Stromal cell of bone marrow (primary cell): ENCODE measurements at regions not wholly inside any gene's neighbourhood (a gene's known extent, or its start where the extent isn't known, plus 50 kb on each side); places are given as distances from the start of the nearest gene placed in this dataset.
"Not testable (repeated sequence)": the region's sequence is repeated elsewhere in the genome, so short reads cannot be mapped to it uniquely, and the experiment has no call there.

Source experiments
- DNase-seq: peaks from one replicate; pipeline ENCODE4 v3.0.0-alpha.2; 2012; ENCODE audit warnings: low read depth

DNA sequence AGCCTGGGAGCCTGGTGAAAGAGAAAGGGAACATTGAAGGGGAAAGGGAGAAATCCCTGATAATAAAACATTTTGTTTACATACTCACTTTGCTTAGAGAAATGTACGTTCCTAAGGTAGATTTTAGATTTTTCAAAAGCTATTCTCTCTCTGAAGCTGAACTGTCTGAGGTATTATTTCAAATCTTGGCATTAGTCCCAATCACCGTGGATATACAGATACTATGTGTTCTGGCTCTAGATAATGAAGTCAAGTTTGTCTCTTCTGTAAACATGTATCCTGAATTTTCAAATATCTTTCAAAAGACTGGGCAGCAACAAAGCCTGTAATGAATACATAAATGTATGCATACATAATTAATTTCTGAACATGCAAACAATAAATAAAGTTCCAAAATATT lies 1104.2 kb upstream of the FAM98A start:
- DNase-seq = no peak

DNA sequence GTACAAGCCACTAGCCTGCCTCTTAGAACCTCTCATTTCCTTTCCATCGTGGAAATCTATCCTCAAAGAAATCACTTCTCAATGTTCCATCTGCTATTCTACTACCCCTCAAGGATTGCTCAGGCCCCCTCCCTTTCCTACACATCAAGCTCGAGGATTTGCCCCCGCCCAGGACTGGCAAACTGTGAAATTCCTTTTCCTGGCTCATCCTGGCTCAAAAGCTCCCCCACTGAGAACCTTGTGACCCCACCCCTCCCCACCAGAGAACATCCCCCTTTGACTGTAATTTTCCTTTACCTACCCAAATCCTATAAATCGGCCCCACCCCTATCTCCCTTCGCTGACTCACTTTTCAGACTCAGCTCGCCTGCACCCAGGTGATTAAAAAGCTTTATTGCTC lies 1103.3 kb upstream of the FAM98A start:
- not testable (repeated sequence) for DNase-seq

DNA sequence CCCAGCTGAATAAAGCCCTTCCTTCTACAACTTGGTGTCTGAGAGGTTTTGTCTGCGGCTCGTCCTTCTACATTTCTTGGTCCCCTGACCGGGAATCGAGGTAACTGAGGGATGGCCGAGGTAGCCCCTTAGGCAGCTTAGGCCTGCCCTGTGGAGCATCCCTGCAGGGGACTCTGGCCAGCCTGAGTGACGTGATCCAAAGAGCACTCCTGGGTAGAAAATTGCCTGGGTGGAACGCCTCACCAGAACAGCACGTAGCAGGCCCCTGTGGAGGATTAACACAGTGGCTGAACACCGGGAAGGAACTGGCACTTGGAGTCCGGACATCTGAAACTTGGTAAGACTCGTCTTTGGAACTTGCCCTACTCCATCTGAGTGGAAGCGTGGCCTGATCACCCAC lies 1078.5 kb upstream of the FAM98A start:
- not testable (repeated sequence) for DNase-seq

DNA sequence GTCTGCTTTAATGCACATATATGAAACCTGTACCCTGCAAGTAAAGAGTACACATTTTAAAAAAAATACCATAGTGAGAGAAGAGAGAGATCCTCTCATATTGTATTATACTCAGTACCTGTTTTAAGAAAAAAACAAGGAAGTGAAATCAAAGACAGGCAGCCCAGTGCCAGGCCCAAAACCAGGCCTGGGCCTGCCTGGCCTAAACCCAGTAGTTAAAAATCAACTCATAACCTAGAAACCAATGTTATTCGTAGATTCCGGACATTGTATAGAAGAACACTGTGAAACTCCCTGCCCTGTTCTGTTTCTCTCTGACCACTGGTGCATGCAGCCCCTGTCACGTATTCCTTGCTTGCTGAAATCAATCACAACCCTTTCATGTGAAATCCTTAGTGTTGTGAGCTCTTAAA lies 1078.0 kb upstream of the FAM98A start:
- DNase-seq = not testable (repeated sequence)

DNA sequence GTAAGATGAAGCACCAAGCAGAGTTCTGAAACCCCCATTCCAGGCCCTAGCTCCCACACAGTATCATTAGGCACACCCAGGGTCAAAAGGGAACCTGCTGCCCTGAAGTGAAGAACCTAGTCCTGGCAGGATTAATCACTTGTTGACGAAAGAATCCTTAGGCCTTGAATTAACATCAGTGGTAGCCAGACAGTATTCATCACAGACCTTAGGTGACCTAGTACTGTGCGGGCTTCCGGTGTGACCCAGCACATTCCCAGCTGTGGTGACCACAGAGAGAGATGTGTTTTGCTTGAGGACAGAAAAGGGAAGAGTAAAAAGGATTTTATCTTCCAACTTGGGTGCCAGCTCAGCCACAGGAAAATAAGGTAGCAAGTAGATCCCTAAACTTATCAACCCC lies 1071.4 kb upstream of the FAM98A start:
- no peak for DNase-seq

DNA sequence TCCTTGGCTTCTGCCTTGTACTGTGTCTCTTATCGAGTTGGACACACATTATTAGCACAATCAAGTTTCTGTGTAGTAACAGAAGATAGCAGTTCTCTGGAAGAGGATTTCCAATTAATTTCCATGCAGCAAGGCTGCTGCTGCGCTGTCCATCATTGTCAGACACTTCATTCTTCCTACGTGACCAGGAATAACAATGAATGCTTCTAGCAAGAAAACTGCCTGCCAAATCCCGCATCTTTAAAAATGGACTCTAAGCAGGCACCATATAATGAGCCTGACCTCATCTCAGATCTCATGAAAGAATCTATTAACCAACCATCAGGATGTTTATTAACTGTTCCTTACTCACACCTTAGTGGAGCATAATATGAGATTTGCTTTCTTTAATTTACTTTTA lies 1067.7 kb upstream of the FAM98A start:
- DNase-seq = no peak

DNA sequence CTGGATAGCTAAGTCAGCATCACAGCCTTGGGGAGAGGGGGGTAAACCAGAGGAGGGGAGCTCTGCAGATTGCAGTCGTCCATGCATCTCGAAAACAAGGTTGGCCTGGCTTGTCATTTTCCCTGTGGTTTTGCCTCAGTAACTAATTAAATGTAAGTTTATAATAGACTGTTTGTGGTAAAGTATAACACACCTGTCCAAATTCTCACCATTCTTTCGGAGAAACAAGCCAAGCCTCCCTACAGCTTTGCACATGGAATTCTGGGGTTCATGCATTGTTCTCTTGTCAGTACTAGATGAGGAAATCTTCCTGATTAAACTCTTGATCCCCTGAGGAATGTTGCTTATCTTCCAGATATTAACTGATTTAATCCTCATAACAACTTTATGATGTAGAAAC lies 1065.2 kb upstream of the FAM98A start:
- DNase-seq = no peak

DNA sequence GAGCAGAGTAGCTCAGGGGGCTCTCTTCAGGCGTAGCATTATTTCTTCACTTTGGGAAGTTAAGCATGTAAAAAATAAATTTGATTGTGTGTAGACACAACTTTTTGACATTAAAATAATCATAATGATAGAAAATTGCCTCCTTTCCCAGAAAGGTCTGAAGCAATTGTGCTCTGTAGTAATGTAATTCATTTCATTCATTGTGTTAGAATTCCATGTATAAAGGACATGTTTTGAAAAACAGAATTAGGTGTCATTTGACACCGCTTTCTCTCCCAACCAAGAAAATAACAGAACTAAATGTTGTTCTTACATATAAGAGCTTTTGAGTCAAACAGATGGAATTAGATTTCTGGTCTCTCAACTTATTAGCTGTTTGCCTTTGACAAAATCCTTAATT lies 1064.2 kb upstream of the FAM98A start:
- no peak for DNase-seq

DNA sequence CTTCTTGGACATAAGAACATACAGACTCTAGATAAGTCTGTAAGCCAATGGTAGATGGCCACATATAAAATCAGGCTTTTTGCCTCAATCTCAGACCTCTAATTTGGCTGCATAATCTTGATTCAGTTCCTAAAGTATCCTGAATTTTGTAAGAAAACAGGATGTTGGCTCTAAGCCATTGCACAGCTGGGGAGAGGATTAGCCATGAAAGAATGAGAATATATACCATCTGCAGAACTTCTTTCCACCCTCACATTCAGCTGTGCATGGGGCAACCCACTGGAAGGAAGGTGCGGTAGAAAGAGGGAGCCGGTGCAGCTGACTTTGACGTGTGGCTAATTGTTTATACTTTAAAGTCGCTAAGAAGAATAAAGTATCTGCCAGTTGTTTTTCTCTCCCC lies 1061.6 kb upstream of the FAM98A start:
- no peak for DNase-seq

DNA sequence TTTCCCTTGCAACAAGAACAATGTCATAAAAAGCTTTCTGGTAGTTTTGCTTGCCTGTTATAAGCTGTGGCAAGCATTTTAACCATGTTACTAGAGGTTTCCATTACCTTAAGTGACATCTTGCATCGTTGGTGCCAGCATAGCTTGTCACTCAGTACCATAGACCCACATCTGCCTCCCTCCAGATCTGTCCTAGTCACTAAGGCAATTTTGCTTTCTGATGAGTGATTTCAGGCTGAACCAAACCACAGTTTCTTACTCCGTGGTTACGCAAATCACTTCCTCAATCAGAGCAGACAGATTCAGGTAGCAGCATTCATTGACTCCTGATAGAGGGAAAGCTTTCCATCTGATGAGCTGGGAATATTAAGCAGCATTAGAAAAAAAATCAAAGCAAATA lies 1057.5 kb upstream of the FAM98A start:
- DNase-seq = no peak

DNA sequence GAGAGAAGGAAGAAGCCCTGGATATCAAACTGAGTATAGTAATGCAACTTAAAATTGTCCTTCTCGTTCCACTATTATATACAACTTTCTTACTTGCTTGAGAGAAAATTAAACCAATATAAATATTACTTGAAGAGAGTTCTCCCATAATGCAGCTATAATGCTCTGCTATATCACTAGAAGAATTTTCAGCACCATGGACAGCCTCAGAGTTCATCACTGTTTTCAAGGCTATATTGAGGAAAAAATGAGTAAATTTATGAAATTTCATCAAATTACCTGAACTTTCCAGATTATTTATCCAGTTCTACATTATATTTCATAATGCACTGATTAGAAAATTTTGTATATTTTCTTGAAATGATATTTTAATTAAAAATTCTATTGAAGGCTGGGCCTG lies 1053.5 kb upstream of the FAM98A start:
- DNase-seq = no peak

DNA sequence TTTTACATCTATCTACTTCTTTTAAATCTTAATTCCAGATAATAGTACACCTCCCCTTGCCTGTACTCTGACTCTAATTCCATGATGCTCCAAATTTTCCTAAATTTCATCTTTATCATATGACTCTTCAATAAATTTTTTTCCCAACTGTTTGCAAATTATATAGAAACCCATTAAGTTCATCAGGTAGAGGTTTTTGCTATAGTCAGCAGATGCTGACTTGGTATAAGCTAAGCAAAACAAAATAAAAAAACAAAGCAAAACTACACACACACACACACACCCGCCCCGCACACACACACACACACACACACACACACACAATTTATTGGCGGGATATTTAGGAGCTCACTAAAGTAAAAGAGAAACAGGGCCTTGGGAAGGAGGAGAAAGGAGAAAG lies 1047.8 kb upstream of the FAM98A start:
- DNase-seq = no peak

DNA sequence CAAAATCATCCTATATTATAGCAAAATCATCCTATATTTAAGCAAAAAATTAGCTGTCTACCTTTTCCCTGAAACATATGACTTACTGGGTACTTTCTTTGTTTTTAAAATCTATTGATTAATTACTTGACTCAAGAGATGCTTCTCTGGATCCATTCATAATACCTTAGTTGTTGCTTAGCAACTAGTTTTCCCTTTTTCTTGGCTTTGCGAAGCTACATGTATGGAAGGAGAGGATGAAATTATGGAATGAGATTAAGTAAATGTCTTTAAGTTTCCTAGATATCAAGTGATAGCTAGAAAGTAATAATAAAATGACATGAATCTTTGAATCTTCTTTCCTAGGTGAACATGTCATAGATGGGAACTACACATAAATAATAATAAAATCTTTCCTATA lies 1033.2 kb upstream of the FAM98A start:
- DNase-seq = no peak

DNA sequence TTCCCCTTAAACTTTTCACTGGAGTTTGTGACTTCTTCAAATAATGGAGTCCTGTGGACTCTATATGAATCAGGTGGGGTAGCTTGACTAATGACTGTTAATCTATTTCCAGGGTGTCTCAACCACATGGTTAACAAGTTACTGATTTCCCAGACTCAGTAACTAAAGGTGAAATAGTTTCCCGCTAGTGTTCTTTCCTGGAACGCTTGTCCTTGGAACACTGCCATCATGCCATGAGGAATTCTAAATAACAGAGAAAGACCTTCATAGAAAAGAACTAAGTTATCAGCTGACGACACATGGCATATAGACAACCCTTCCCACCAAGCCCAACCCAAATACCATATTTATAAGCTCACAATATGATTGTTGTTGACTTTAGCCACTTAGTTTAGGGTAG lies 1027.9 kb upstream of the FAM98A start:
- DNase-seq = no peak

DNA sequence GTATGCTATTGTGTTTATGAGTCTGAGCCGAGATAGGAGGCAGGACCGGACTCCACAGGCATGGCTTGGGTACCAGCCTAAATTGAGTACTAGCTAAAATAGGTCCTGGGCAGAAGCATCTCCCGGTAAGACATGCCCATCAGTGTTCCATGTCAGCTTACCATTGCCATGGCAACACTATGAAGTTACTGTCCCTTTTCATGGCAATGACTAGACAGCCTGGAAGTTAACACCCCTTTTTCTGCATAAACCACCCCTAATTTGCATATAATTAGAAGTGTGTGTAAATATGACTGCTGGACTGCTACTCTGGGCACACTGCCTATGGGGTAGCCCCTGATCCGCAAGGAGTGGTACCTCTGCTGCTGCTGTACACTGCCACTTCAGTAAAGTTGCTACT lies 1005.1 kb upstream of the FAM98A start:
- DNase-seq = no peak

DNA sequence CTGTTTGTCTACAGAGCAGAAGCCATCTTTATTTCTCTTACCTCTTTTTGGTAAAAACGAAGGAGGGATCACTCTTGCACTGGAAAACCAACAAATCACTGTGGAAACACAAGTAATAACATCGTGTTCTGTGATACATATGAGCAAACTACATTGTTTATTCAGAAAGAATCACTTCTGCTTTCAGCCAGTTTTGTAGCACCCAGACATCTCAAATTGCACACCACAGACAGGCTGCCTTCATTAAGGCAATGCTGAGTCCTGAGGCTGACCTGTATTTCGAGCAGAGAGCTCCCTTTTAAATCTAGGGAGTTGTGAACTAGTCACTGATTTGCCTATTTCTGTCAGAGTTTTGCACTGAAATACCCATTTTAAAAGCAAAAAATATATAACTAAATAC lies 1003.2 kb upstream of the FAM98A start:
- DNase-seq = no peak

DNA sequence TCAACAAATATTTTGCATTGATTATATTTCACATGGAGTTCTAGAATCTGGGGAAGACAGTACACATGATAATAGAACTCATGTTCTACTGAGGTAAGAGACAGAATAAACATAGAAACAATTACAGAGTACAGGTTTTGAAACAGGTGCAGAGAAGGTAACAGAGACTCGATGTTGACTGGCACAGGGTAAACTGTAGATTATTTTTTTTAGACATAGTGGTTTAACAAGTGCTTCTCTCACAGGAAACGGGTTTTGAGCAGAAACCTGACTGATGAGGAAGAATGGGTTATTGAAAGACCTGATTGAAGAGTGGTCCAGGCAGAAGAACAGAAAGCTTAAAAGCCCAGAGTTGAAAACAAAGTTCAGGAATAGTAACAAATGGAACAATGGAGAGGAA lies 1002.5 kb upstream of the FAM98A start:
- DNase-seq = no peak

DNA sequence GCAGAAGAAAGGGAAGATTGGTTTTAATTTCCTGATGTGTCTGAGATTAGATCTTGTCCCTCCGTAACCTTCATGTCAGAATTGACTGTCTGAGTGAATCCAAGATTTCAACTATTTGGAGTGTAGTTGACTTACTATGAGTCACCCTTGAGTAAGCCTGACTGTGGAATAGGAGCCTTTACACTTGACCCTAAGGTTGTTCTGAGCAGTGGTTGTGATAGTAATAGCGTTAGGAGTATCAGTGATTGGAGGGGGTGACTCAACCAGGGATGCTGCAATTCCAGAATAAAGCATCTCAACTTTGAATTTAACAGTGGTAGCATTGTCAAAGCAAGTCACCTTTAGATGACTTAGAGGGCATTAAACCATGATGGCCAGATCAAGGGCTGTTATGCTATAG lies 979.5 kb upstream of the FAM98A start:
- no peak for DNase-seq

DNA sequence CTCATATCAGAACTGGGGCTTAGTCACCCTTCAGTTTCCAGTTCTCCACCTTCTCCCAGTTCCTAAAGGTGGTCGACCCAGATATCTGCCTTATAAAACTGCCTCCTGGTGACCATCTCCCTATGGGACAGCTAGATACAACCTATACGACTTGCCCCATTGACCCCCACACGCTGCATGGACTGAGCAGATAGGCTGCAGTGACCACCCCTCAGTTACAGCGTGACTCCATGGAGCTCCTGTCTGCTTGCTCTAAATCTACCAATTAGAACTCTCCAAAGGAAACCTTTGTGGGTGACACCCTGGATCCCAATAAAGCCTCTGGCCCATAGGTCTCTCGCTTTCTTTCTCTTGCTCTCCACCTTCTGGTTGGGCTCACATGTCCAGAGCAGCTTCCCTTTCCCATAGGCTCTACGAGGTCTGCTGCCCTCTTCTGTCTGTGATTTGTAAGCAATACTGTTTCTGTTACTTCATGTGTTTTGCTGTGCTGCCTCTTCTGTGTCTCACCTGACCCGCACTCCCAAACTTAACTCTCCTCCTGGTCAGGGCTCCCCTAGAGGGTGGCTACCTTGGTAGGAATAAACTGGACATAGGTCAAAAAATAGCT lies 971.3 kb upstream of the FAM98A start:
- DNase-seq = no peak

DNA sequence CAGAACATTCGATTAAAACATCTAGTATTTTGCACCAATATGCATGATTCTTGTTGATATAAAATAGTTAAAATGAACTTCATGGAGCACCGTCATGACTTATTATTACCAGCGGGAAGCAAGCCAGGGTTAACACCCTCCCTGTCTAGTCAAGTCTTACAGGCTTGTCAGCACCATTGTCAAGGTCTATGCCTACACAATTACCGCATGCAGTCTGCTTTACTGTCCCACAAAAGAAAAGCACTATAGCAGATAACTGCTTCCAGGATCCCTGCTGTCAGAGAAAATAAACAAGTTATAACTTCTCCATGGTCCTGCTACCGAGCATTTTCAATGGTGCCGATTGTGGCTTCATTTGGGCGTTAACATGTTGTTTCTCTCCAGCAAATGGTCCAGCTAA lies 968.0 kb upstream of the FAM98A start:
- DNase-seq = no peak

DNA sequence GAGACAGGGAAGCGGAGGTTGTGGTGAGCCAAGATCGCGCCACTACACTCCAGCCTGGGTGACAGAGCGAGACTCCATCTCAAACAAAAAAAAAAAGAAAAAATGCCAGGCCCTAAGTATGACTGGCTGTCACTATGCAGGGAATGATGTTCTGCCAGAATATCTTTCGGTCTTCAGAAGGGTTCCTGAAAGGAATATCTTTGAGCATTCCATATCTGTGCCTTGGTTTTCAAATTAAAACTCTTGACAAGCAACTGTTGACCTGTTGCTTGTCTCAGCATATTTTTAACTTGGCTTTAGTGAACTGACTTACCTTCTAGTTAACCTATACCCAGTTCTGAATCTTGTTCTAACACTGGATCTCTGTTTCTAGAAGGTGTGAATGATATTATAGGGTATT lies 953.2 kb upstream of the FAM98A start:
- no peak for DNase-seq

DNA sequence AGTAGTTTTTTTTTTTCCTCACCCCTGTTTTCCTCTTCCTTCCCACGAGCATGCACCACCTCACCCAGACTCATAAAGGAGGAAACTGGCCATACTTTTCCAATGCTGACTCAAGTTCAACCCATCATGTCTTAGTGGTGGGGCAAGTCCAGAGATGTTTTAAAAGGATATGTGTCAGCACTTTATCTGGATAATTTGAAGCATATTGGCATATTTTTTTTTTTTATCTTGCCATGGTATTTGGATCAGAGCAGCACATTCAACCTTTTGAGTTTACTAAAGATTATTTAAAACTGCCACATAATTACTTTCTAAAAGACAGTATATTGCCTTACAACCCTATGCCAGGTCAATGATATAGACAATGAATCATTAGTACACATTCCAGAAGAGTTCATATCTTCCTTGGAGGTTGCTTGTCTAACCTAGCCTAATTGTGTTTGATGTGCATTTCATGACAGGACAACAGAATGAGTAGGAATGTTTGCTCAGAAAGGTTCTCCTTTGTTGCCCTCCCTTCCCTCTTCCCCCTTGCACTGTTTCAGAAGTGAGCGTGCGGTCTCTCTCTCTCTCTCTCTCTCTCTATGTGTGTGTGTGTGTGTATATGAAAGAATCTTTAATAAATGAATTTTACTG lies 950.7 kb upstream of the FAM98A start:
- no peak for DNase-seq

DNA sequence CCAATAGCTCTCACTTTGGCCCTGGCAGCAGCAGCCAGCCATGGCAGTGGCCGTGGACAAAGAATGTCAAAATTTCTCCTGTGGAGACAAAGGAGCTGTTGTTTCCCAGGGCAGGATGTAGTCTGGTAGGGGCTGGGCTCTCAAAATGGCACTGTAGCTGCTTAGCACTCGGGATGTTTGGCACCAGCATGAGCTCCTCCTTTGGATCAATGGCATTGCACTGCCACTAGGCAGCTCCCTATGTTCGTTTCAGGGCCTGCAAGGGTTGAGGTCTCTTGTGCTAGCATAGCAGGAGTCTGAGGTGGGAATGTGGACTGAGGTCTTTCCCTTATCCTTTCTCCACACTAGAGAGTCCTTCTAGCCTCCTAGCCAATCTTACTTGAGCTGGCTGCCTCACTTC lies 948.8 kb upstream of the FAM98A start:
- DNase-seq = no peak

DNA sequence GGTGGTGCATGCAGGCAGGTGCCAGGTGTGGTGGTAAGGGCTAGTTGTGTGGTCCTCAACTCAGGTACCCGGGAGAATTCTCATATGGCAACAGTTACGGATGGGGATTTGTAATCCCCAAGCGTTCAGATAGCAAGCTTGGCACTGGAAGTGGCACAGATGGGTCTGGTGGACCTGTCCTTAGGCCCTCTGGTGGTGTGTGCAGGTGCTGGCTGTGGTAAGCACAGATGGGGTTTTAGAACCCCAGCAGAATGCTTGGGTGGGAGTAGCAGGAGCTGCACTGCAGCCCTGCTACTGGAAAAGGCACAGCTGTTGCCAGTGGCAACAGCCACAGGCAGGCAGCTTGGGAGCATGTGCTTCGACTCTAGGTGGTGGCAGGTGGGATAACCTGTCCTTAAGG lies 948.2 kb upstream of the FAM98A start:
- DNase-seq = no peak
